SK-N-SH treated with all-trans-retinoic acid at 6 μM for 48 hours (cell line): ENCODE measurements at regions not wholly inside any gene's neighbourhood (a gene's known extent, or its start where the extent isn't known, plus 50 kb on each side); places are given as distances from the start of the nearest gene placed in this dataset.

Experiments
- ARNTL ChIP-seq: fragments of 450-650 bp; formaldehyde crosslinking; IDR thresholded peaks from 2 replicates; pipeline ENCODE4 v1.5.0; 2020; ENCODE audit warnings: low read depth, mild to moderate bottlenecking, moderate library complexity, borderline replicate concordance
- CREB5 ChIP-seq: fragments of 250-450 bp; sonication (Bioruptor Pico); IDR thresholded peaks from 2 replicates; pipeline ENCODE4 v1.5.1; 2020; ENCODE audit warnings: low read depth, mild to moderate bottlenecking, moderate library complexity
- CSDC2 ChIP-seq: fragments of 250-450 bp; sonication (Bioruptor Pico); IDR thresholded peaks from 2 replicates; pipeline ENCODE4 v1.5.0; 2020; ENCODE audit warnings: mild to moderate bottlenecking, moderate library complexity
- ESRRG ChIP-seq: fragments of 250-450 bp; sonication (Bioruptor Pico); IDR thresholded peaks from 2 replicates; pipeline ENCODE4 v1.6.1; 2021; ENCODE audit warnings: mild to moderate bottlenecking
- ISL1 ChIP-seq: fragments of 250-450 bp; sonication (Bioruptor Pico); IDR thresholded peaks from 2 replicates; pipeline ENCODE4 v2.1.2; 2022; ENCODE audit warnings: mild to moderate bottlenecking, moderate library complexity
- POU6F1 ChIP-seq: fragments of 250-450 bp; sonication (Bioruptor Pico); IDR thresholded peaks from 2 replicates; pipeline ENCODE4 v1.8.0; 2021; ENCODE audit warnings: low read depth, mild to moderate bottlenecking, moderate library complexity, borderline replicate concordance
- PPARA ChIP-seq: fragments of 250-450 bp; sonication (Bioruptor Pico); IDR thresholded peaks from 2 replicates; pipeline ENCODE4 v1.5.0; 2020; ENCODE audit warnings: mild to moderate bottlenecking, borderline replicate concordance
- SNAI2 ChIP-seq: fragments of 250-450 bp; sonication (Bioruptor Pico); IDR thresholded peaks from 2 replicates; pipeline ENCODE4 v1.5.0; 2020; ENCODE audit warnings: mild to moderate bottlenecking, moderate library complexity
- TOX ChIP-seq: fragments of 250-450 bp; sonication (Bioruptor Pico); IDR thresholded peaks from 2 replicates; pipeline ENCODE4 v1.8.0; 2021; ENCODE audit warnings: mild to moderate bottlenecking, moderate library complexity, borderline replicate concordance
- ZFP30 ChIP-seq: fragments of 450-650 bp; formaldehyde crosslinking; IDR thresholded peaks from 2 replicates; pipeline ENCODE4 v1.5.0; 2022; ENCODE audit warnings: mild to moderate bottlenecking, moderate library complexity
- TF ChIP-seq, protein P1 (sequence below): fragments of 250-450 bp; sonication (Bioruptor Pico); IDR thresholded peaks from 2 replicates; pipeline ENCODE4 v1.8.0; 2020; ENCODE audit warnings: mild to moderate bottlenecking, moderate library complexity, borderline replicate concordance
- TF ChIP-seq, protein P2 (sequence below): fragments of 250-450 bp; sonication (Bioruptor Pico); IDR thresholded peaks from 2 replicates; pipeline ENCODE4 v1.5.1; 2021; ENCODE audit warnings: mild to moderate bottlenecking, moderate library complexity

- TF ChIP-seq, protein P1, sequence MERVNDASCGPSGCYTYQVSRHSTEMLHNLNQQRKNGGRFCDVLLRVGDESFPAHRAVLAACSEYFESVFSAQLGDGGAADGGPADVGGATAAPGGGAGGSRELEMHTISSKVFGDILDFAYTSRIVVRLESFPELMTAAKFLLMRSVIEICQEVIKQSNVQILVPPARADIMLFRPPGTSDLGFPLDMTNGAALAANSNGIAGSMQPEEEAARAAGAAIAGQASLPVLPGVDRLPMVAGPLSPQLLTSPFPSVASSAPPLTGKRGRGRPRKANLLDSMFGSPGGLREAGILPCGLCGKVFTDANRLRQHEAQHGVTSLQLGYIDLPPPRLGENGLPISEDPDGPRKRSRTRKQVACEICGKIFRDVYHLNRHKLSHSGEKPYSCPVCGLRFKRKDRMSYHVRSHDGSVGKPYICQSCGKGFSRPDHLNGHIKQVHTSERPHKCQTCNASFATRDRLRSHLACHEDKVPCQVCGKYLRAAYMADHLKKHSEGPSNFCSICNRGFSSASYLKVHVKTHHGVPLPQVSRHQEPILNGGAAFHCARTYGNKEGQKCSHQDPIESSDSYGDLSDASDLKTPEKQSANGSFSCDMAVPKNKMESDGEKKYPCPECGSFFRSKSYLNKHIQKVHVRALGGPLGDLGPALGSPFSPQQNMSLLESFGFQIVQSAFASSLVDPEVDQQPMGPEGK, result no peak
- no peak for TF ChIP-seq POU6F1 (CRISPR knock-in tag)
- TF ChIP-seq PPARA (CRISPR knock-in tag), result no peak
- TF ChIP-seq ZFP30 (CRISPR knock-in tag), result no peak
- TF ChIP-seq TOX (CRISPR knock-in tag), result no peak
- no peak for TF ChIP-seq ARNTL (CRISPR knock-in tag)
- TF ChIP-seq, protein P2, sequence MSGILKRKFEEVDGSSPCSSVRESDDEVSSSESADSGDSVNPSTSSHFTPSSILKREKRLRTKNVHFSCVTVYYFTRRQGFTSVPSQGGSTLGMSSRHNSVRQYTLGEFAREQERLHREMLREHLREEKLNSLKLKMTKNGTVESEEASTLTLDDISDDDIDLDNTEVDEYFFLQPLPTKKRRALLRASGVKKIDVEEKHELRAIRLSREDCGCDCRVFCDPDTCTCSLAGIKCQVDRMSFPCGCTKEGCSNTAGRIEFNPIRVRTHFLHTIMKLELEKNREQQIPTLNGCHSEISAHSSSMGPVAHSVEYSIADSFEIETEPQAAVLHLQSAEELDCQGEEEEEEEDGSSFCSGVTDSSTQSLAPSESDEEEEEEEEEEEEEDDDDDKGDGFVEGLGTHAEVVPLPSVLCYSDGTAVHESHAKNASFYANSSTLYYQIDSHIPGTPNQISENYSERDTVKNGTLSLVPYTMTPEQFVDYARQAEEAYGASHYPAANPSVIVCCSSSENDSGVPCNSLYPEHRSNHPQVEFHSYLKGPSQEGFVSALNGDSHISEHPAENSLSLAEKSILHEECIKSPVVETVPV (CRISPR knock-in tag), result no peak
- TF ChIP-seq ESRRG, result no peak
- no peak for TF ChIP-seq CREB5 (CRISPR knock-in tag)
- TF ChIP-seq CSDC2, result no peak
- TF ChIP-seq SNAI2, result no peak
- TF ChIP-seq ISL1 (CRISPR knock-in tag), result no peak
Measured at GRCh38 chr7:22664988-22665798, 61.8 kb upstream of the IL6 start.
